ENCODE measurements at regions not wholly inside any gene's neighbourhood (a gene's known extent, or its start where the extent isn't known, plus 50 kb on each side); places are given as distances from the start of the nearest gene placed in this dataset.
"Not testable (repeated sequence)": the region's sequence is repeated elsewhere in the genome, so short reads cannot be mapped to it uniquely, and the experiment has no call there.

- DNase-seq: not testable (repeated sequence)
Observed at GRCh38 chr1:53399370-53400133, 59.6 kb upstream of the DMRTB1 start.

GRCh38 chr1:53400761-53401674 is 58.2 kb upstream of the DMRTB1 start:
- no peak for DNase-seq

- DNase-seq: no peak
Observed at GRCh38 chr1:53401813-53402745, 57.1 kb upstream of the DMRTB1 start.

GRCh38 chr1:53402891-53403655 is 56.1 kb upstream of the DMRTB1 start:
- no peak for DNase-seq

GRCh38 chr1:53405737-53406136 is 53.5 kb upstream of the DMRTB1 start:
- DNase-seq: no peak

- no peak for DNase-seq
Observed at GRCh38 chr1:53406551-53407235, 52.5 kb upstream of the DMRTB1 start.

DNA sequence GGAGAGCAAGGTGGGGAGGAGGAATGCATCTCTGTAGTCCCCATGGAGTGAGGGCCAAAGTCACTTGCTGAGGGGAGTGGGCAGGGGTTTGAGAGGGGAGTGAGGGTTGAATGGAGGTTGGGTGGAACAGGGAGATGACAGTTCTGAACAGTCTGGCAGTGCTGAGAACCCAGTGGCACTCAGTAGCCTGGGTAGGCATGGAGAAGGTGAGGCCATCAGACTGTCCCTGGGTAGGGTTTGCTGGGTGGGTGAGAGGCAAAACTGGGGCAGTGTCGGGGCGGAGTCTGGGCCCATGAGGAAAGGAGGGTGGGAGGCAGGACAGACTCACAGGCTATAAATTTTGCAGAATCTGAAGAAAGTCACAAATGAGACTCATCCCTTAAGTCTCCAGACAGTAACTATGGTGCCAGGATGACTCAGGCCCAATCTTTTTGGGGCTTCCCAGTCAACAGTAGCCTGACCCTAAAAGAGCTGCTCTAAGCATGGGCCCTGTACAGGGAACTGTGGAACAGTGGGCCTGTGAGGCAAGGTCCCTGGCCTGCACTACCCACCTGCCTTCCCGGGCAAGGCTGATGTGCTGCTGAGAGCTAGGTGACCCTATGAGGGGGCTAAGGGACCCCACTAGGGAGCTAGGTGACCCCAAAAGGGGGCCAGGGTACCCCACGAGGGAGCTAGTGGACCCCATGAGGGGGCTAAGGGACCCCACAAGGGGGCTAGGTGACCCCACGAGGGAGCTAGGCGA is 51.0 kb upstream of the DMRTB1 start:
- DNase-seq: no peak

DNA sequence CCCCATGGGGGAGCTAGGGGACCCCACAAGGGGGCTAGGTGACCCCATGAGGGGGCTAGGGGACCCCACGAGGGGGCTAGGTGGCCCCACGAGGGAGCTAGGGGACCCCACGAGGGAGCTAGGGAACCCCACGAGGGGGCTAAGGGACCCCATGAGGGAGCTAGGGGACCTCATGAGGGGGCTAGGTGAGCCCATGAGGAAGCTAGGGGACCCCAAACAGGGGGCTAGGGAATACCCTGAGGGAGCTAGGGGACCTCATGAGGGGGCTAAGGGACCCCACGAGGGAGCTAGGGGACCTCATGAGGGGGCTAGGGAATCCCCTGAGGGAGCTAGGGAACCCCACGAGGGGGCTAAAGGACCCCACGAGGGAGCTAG is 50.5 kb upstream of the DMRTB1 start:
- DNase-seq: no peak

GRCh38 chr1:53409233-53409632 is 50.0 kb upstream of the DMRTB1 start:
- DNase-seq: no peak

Data from fibroblast of skin of abdomen (primary cell).